ENCODE measurements at regions not wholly inside any gene's neighbourhood (a gene's known extent, or its start where the extent isn't known, plus 50 kb on each side); places are given as distances from the start of the nearest gene placed in this dataset.

GRCh38 chr15:36390491-36390890 lies 188.9 kb upstream of the CDIN1 start:
- no CpG with 5 or more reads among the region's 2 CpGs for WGBS (ENCODE audit: extremely low coverage, insufficient read length, low lambda C conversion rate)
- H4K8ac ChIP-seq (replicated peaks; ENCODE audit: insufficient read length, low read depth, low read length): no peak overlapping the region
- no peak overlapping the region for H3K4me3 Mint-ChIP-seq
- H3K4ac ChIP-seq (ENCODE audit: low read depth, low read length): no peak overlapping the region
- no peaks in the 10 kb centered on the region for H3K36me3 Mint-ChIP-seq (ENCODE audit: insufficient read depth in 1 of 3, low read depth in 3 of 3)
- no peak for TF ChIP-seq CTCF (conservative IDR thresholded peaks at IDR 0.05)
- no peak overlapping the region for H2AK5ac ChIP-seq (ENCODE audit: insufficient read length, low read length)
- no peak overlapping the region for H2BK120ac ChIP-seq (ENCODE audit: low read depth, low read length, poor library complexity, severe bottlenecking)
- no peak overlapping the region for H3K56ac ChIP-seq (ENCODE audit: insufficient read length, low read depth, low read length)
- H2BK20ac ChIP-seq (ENCODE audit: low read depth, low read length, poor library complexity, severe bottlenecking): no peak overlapping the region
- no peaks in the 10 kb centered on the region; a peak in 1 of 5 replicates for H3K9me3 Mint-ChIP-seq
- H3K4me1 Mint-ChIP-seq: no peaks in the 10 kb centered on the region; a peak in 1 of 4 replicates
- no peak overlapping the region for H3K27ac Mint-ChIP-seq
- H2BK12ac ChIP-seq (ENCODE audit: insufficient read length, low read depth, low read length): no peak overlapping the region
- H3K27me3 Mint-ChIP-seq (ENCODE audit: low read depth): no peaks in the 10 kb centered on the region
- no peak overlapping the region for H4K91ac ChIP-seq (ENCODE audit: insufficient read length, low read depth, low read length)
- H3K4me2 ChIP-seq (ENCODE audit: insufficient read depth, insufficient read length, low read length): no peak overlapping the region
- no peaks in the 10 kb centered on the region for H3K79me1 ChIP-seq (ENCODE audit: insufficient read depth, low read depth, low read length, poor library complexity, severe bottlenecking)
- H3K27ac ChIP-seq (ENCODE audit: insufficient read length, low read depth, low read length): no peak overlapping the region
- no peaks in the 10 kb centered on the region for H3K4me1 ChIP-seq (ENCODE audit: insufficient read depth, low read length)
- H2BK5ac ChIP-seq (ENCODE audit: insufficient read length, low read length): no peak overlapping the region
- no peak overlapping the region for H3K18ac ChIP-seq (ENCODE audit: insufficient read length, low read depth, low read length)
- no peak overlapping the region for H2BK15ac ChIP-seq (ENCODE audit: low read depth, low read length)
- H3K23me2 ChIP-seq (ENCODE audit: insufficient read length, low read depth, low read length, poor library complexity, severe bottlenecking): no peaks in the 10 kb centered on the region
- no peaks in the 10 kb centered on the region for H3K79me2 ChIP-seq (ENCODE audit: insufficient read depth, low read length)
- DNase-seq: no peak
- H3T11ph ChIP-seq (ENCODE audit: low read length): no peak overlapping the region
- no peak overlapping the region for H3K14ac ChIP-seq (ENCODE audit: insufficient read depth, low read length)
- H3K23ac ChIP-seq (ENCODE audit: insufficient read length, low read depth, low read length): no peak overlapping the region
- H3K27me3 ChIP-seq (ENCODE audit: insufficient read depth, low read length): no peaks in the 10 kb centered on the region
- H4K5ac ChIP-seq (ENCODE audit: insufficient read length, low read depth, low read length): no peak overlapping the region
- no peak overlapping the region for H3K9ac ChIP-seq (ENCODE audit: extremely low read depth, insufficient read length, low read length)
- no peaks in the 10 kb centered on the region for H3K9me3 ChIP-seq (ENCODE audit: control insufficient read depth, low read depth, low read length)
- H2AFZ ChIP-seq (ENCODE audit: low read length): no peak overlapping the region
- H4K20me1 ChIP-seq (ENCODE audit: control insufficient read depth, insufficient read depth, insufficient read length): no peaks in the 10 kb centered on the region

Data from H9 (cell line).